Smooth muscle cell (in vitro differentiated cells): ENCODE measurements at regions not wholly inside any gene's neighbourhood (a gene's known extent, or its start where the extent isn't known, plus 50 kb on each side); places are given as distances from the start of the nearest gene placed in this dataset. TPM values are rescaled to one million over a fixed set of nuclear protein-coding genes. Genes with fewer than 3 reads are reported as not detected.

Experiments used
- DNase-seq: peaks from one replicate; lab custom pipeline; 2025; ENCODE audit not compliant: unreplicated experiment; lab: John Stamatoyannopoulos, UW
- H2AFZ ChIP-seq: fragments of 200-600 bp; sonication (generic); 2 replicates; pipeline ENCODE4 v1.6.0; 2016; ENCODE audit warnings: antibody characterized with exemption, low read depth, mild to moderate bottlenecking
- H3F3A ChIP-seq: fragments of 200-600 bp; sonication (generic); 2 replicates; pipeline ENCODE4 v1.6.0; 2017; ENCODE audit warnings: antibody characterized with exemption, low read depth
- H3K27ac ChIP-seq: fragments of 200-600 bp; sonication (generic); 2 replicates; pipeline ENCODE4 v1.5.1; 2016; ENCODE audit warnings: low read depth, mild to moderate bottlenecking
- H3K27me3 ChIP-seq: fragments of 200-600 bp; sonication (generic); 2 replicates; pipeline ENCODE4 v1.6.1; 2016; ENCODE audit warnings: low read depth, mild to moderate bottlenecking
- H3K36me3 ChIP-seq: fragments of 200-600 bp; sonication (generic); 2 replicates; pipeline ENCODE4 v1.5.1; 2016; ENCODE audit warnings: low read depth
- H3K4me1 ChIP-seq: fragments of 200-600 bp; sonication (generic); 2 replicates; pipeline ENCODE4 v1.5.1; 2016; ENCODE audit warnings: low read depth
- H3K4me2 ChIP-seq: fragments of 200-600 bp; sonication (generic); 2 replicates; pipeline ENCODE4 v1.6.0; 2016; ENCODE audit warnings: mild to moderate bottlenecking
- H3K4me3 ChIP-seq: fragments of 200-600 bp; sonication (generic); 2 replicates; pipeline ENCODE4 v1.5.1; 2016; ENCODE audit warnings: mild to moderate bottlenecking
- H3K79me2 ChIP-seq: fragments of 200-600 bp; sonication (generic); 2 replicates; pipeline ENCODE4 v1.6.0; 2016; ENCODE audit warnings: low read depth, mild to moderate bottlenecking
- H3K9ac ChIP-seq: fragments of 200-600 bp; sonication (generic); 2 replicates; pipeline ENCODE4 v1.6.0; 2016; ENCODE audit warnings: low read depth
- H3K9me3 ChIP-seq: fragments of 200-600 bp; sonication (generic); replicated peaks from 2 replicates; pipeline ENCODE4 v1.5.1; 2016; ENCODE audit warnings: low read depth
- H4K20me1 ChIP-seq: fragments of 200-600 bp; sonication (generic); 2 replicates; pipeline ENCODE4 v1.6.0; 2016; ENCODE audit warnings: low read depth
- CTCF ChIP-seq: fragments of 200-600 bp; sonication (generic); IDR thresholded peaks from 2 replicates; pipeline ENCODE4 v1.5.1; 2017; ENCODE audit warnings: borderline replicate concordance, mild to moderate bottlenecking, antibody characterized with exemption; ENCODE audit not compliant: insufficient read depth, poor library complexity, severe bottlenecking
- WGBS: methylation state at CpG from one replicate; pipeline ENCODE4 v1.1.7; 2016; ENCODE audit warnings: low lambda C conversion rate; 5-methylcytosine and 5-hydroxymethylcytosine counted together
- small RNA-seq: library from RNA; depleted of rRNA; stranded (forward); fragments of <200 nt; gene quantifications from one replicate; pipeline ENCODE3, GENCODE V24; 2014

DNA sequence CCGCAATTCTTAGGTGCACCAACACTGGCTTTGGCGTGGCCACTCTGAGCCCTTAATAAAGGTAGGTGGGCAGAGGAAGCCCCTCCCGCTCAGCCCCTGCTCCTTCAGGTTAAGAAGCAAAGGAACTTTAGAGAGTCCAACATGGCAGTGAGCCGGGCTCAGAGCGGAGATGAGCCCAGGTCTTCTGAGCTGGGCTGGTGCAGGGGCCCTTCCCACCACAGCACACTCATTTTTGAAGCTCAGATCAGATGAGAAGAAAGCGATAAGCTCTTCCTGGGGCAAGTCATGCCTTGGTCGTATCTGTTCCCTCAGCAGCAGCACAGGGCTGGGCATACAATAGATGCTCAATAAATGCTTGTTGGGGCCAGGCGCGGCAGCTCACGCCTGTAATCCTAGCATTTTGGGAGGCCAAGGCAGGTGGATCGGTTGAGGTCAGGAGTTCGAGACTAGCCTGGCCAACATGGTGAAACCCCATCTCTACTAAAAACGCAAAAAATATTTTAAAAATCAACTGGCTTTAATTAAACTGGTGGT, 51.1 kb upstream of the TARDBP start:
- H3K4me3 ChIP-seq = no peak overlapping the region
- H3K4me1 ChIP-seq = no peaks in the 10 kb centered on the region
- no peak overlapping the region for H3K9ac ChIP-seq
- DNase-seq = no peak
- H3K27me3 ChIP-seq = peaks cover 8% of the 10 kb centered on the region
- no peaks in the 10 kb centered on the region for H3K9me3 ChIP-seq
- no peak for TF ChIP-seq CTCF
- no peaks in the 10 kb centered on the region for H3K79me2 ChIP-seq
- no peak overlapping the region for H3K4me2 ChIP-seq
- no peak overlapping the region for H2AFZ ChIP-seq
- no peaks in the 10 kb centered on the region for H3F3A ChIP-seq
- no peaks in the 10 kb centered on the region for H3K36me3 ChIP-seq
- 67% methylated on average over 13 of the region's 13 CpGs for WGBS
- H4K20me1 ChIP-seq = no peaks in the 10 kb centered on the region
- H3K27ac ChIP-seq = no peak overlapping the region

GRCh38 chr1:10962483-10962882, 50.0 kb upstream of the TARDBP start:
- Histone ChIP-seq H2AFZ (no peak overlapping the region), H3K4me3 (no peak overlapping the region), H3K4me2 (no peak overlapping the region), H3F3A (no peaks in the 10 kb centered on the region), H3K36me3 (no peaks in the 10 kb centered on the region), H3K27ac (no peak overlapping the region), H4K20me1 (no peaks in the 10 kb centered on the region), H3K27me3 (peaks cover 8% of the 10 kb centered on the region), H3K4me1 (no peaks in the 10 kb centered on the region), H3K9ac (no peak overlapping the region), H3K9me3 (no peaks in the 10 kb centered on the region), H3K79me2 (no peaks in the 10 kb centered on the region)
- no peak for DNase-seq
- TF ChIP-seq CTCF = no peak
- WGBS = 86% methylated on average over 4 of the region's 4 CpGs

Small RNA genes lying in the stretch of these regions (small RNA-seq; reads per million reads assigned to genes)
- not detected for gene HSPE1P24
